ENCODE measurements at regions not wholly inside any gene's neighbourhood (a gene's known extent, or its start where the extent isn't known, plus 50 kb on each side); places are given as distances from the start of the nearest gene placed in this dataset.

- DNase-seq, result no peak
Observed at GRCh38 chr5:135246923-135247795, 151.9 kb downstream of the MACROH2A1 start.

GRCh38 chr5:135246605-135246922, 152.5 kb downstream of the MACROH2A1 start:
- DNase-seq, result no peak

- DNase-seq, result no peak
Observed at GRCh38 chr5:135245521-135246499, 153.2 kb downstream of the MACROH2A1 start.

- DNase-seq, result no peak
Observed at GRCh38 chr5:135244620-135245021, 154.4 kb downstream of the MACROH2A1 start.

GRCh38 chr5:135243556-135244285, 155.3 kb downstream of the MACROH2A1 start:
- no peak for DNase-seq

GRCh38 chr5:135242866-135243555, 156.0 kb downstream of the MACROH2A1 start:
- DNase-seq, result no peak

- peak; percentile 55 for DNase-seq
Observed at GRCh38 chr5:135242021-135242865, 156.8 kb downstream of the MACROH2A1 start.

- DNase-seq, result no peak
Observed at GRCh38 chr5:135241536-135241935, 157.5 kb downstream of the MACROH2A1 start.

GRCh38 chr5:135240781-135241360, 158.2 kb downstream of the MACROH2A1 start:
- no peak for DNase-seq

GRCh38 chr5:135240283-135240633, 158.8 kb downstream of the MACROH2A1 start:
- DNase-seq, result no peak

GRCh38 chr5:135239453-135240282, 159.4 kb downstream of the MACROH2A1 start:
- DNase-seq, result no peak

GRCh38 chr5:135238622-135239452, 160.2 kb downstream of the MACROH2A1 start:
- DNase-seq, result no peak

- DNase-seq, result no peak
Observed at GRCh38 chr5:135237748-135238103, 161.3 kb downstream of the MACROH2A1 start.

GRCh38 chr5:135236908-135237747, 161.9 kb downstream of the MACROH2A1 start:
- DNase-seq, result no peak

GRCh38 chr5:135236228-135236907, 162.7 kb downstream of the MACROH2A1 start:
- DNase-seq, result no peak

GRCh38 chr5:135235551-135236227, 163.3 kb downstream of the MACROH2A1 start:
- DNase-seq, result no peak

All from NCI-H2029 treated with DMSO at 0.1 percent for 48 hours (cell line).